Osteoblast (primary cell): ENCODE measurements at regions not wholly inside any gene's neighbourhood (a gene's known extent, or its start where the extent isn't known, plus 50 kb on each side); places are given as distances from the start of the nearest gene placed in this dataset.
A peak's percentile ranks its signal among the peaks of the same experiment; 100 is the strongest.

Experiments used
- DNase-seq: peaks from one replicate; pipeline ENCODE4 v3.0.0; 2011; ENCODE audit warnings: low spot score, mixed read lengths; ENCODE audit not compliant: insufficient read length; ENCODE audit errors: missing footprints
- H2AFZ ChIP-seq: 2 replicates; pipeline ENCODE4 v1.6.0; 2011; ENCODE audit warnings: mild to moderate bottlenecking, low read length
- H3K27ac ChIP-seq: 2 replicates; pipeline ENCODE4 v1.5.1; 2011; ENCODE audit warnings: mild to moderate bottlenecking, low read depth, low read length, moderate library complexity
- H3K27me3 ChIP-seq: 2 replicates; pipeline ENCODE4 v1.6.0; 2012; ENCODE audit warnings: mild to moderate bottlenecking, control low read depth, inconsistent platforms, low read length, moderate library complexity; ENCODE audit not compliant: insufficient read depth
- H3K36me3 ChIP-seq: 2 replicates; pipeline ENCODE4 v1.5.1; 2011; ENCODE audit warnings: mild to moderate bottlenecking, low read length, control low read depth, moderate library complexity; ENCODE audit not compliant: insufficient read depth
- H3K4me1 ChIP-seq: 2 replicates; pipeline ENCODE4 v1.5.1; 2011; ENCODE audit warnings: mild to moderate bottlenecking, low read length, control low read depth, moderate library complexity; ENCODE audit not compliant: insufficient read depth
- H3K4me2 ChIP-seq: 2 replicates; pipeline ENCODE4 v1.6.0; 2011; ENCODE audit warnings: mild to moderate bottlenecking, low read length; ENCODE audit not compliant: insufficient read depth
- H3K4me3 ChIP-seq: fragments of 200-600 bp; sonication (generic); 3 replicates; pipeline ENCODE4 v1.5.1; 2012; ENCODE audit warnings: mild to moderate bottlenecking, low read length, inconsistent platforms; ENCODE audit not compliant: insufficient read depth
- H3K79me2 ChIP-seq: 2 replicates; pipeline ENCODE4 v1.6.0; 2012; ENCODE audit warnings: mild to moderate bottlenecking, low read length, control low read depth, inconsistent platforms; ENCODE audit not compliant: insufficient read depth
- H3K9me3 ChIP-seq: 2 replicates; pipeline ENCODE4 v1.5.1; 2011; ENCODE audit warnings: low read depth, low read length, control low read depth
- H4K20me1 ChIP-seq: 2 replicates; pipeline ENCODE4 v1.6.0; 2012; ENCODE audit warnings: mild to moderate bottlenecking, low read length, control low read depth; ENCODE audit not compliant: insufficient read depth
- TF ChIP-seq, protein P1 (sequence below): IDR thresholded peaks from 2 replicates; pipeline ENCODE4 v1.5.1; 2011; ENCODE audit warnings: mild to moderate bottlenecking, low read depth, low read length, moderate library complexity; ENCODE audit errors: extremely low read depth

DNA sequence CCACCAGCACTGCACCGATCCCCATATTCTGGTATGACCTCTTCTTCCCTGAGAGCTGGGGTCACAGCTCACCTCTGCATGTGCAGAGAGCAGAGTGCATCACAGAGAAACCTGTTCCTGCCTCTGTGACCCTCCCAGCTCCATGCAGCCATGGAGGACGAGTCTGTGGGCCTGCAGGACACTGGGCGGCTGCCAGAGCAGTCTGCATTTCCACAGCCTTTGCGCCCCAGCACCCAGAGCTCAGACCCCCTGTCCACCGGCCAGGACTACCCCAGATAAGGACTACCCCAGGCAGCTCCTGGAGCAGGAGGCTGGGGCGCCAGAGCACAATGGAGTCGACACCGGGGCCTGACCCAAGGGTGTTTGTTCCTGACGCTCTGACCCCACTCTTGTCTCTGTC lies 308.1 kb upstream of the IRX1 start:
- H3K79me2 ChIP-seq: no peaks in the 10 kb centered on the region
- DNase-seq: no peak
- no peak overlapping the region for H3K4me3 ChIP-seq
- no peak overlapping the region for H2AFZ ChIP-seq
- H3K27me3 ChIP-seq: no peaks in the 10 kb centered on the region
- H3K4me1 ChIP-seq: no peaks in the 10 kb centered on the region
- no peak overlapping the region for H3K27ac ChIP-seq
- no peaks in the 10 kb centered on the region for H3K36me3 ChIP-seq
- TF ChIP-seq, protein P1, sequence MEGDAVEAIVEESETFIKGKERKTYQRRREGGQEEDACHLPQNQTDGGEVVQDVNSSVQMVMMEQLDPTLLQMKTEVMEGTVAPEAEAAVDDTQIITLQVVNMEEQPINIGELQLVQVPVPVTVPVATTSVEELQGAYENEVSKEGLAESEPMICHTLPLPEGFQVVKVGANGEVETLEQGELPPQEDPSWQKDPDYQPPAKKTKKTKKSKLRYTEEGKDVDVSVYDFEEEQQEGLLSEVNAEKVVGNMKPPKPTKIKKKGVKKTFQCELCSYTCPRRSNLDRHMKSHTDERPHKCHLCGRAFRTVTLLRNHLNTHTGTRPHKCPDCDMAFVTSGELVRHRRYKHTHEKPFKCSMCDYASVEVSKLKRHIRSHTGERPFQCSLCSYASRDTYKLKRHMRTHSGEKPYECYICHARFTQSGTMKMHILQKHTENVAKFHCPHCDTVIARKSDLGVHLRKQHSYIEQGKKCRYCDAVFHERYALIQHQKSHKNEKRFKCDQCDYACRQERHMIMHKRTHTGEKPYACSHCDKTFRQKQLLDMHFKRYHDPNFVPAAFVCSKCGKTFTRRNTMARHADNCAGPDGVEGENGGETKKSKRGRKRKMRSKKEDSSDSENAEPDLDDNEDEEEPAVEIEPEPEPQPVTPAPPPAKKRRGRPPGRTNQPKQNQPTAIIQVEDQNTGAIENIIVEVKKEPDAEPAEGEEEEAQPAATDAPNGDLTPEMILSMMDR: no peak
- no peaks in the 10 kb centered on the region for H3K9me3 ChIP-seq
- no peaks in the 10 kb centered on the region for H4K20me1 ChIP-seq
- no peak overlapping the region for H3K4me2 ChIP-seq

DNA sequence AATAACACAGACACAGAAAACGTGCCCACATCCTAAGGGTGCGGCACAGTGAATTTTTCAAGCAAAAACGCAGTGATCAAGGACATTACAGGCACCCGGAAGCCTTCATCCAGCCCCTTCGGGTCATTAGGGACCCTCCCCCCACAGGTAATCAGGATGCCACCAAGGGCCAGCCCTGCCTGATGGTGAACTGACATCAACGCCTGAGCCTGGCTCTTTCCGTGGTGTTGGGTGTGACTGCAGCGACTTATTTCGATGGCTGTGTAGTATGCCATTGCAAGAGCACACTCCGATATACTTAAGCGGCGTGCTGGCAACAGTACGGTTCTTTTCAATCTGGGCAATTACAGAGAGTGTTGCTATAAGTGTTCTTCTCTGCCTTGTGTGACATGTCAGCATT lies 310.0 kb upstream of the IRX1 start:
- DNase-seq: peak; percentile 70
- TF ChIP-seq, protein P1: no peak
- no peaks in the 10 kb centered on the region for H3K4me1 ChIP-seq
- H2AFZ ChIP-seq: no peak overlapping the region
- no peak overlapping the region for H3K4me2 ChIP-seq
- no peak overlapping the region for H3K4me3 ChIP-seq
- no peaks in the 10 kb centered on the region for H3K36me3 ChIP-seq
- H4K20me1 ChIP-seq: no peaks in the 10 kb centered on the region
- no peaks in the 10 kb centered on the region for H3K27me3 ChIP-seq
- no peaks in the 10 kb centered on the region for H3K9me3 ChIP-seq
- no peak overlapping the region for H3K27ac ChIP-seq
- H3K79me2 ChIP-seq: no peaks in the 10 kb centered on the region

- Histone ChIP-seq H3K27me3 (no peaks in the 10 kb centered on the region), H3K4me2 (no peak overlapping the region), H3K79me2 (no peaks in the 10 kb centered on the region), H3K36me3 (no peaks in the 10 kb centered on the region), H3K27ac (no peak overlapping the region), H3K9me3 (no peaks in the 10 kb centered on the region), H3K4me3 (no peak overlapping the region), H3K4me1 (no peaks in the 10 kb centered on the region), H2AFZ (no peak overlapping the region), H4K20me1 (no peaks in the 10 kb centered on the region)
- DNase-seq: no peak
- TF ChIP-seq, protein P1: no peak
Observed at GRCh38 chr5:3284506-3284905, 311.1 kb upstream of the IRX1 start.

- no peak for DNase-seq
- TF ChIP-seq, protein P1: no peak
- Histone ChIP-seq H3K9me3 (no peaks in the 10 kb centered on the region), H3K36me3 (no peaks in the 10 kb centered on the region), H3K4me3 (no peak overlapping the region), H3K4me1 (no peaks in the 10 kb centered on the region), H2AFZ (no peak overlapping the region), H4K20me1 (no peaks in the 10 kb centered on the region), H3K27me3 (no peaks in the 10 kb centered on the region), H3K79me2 (no peaks in the 10 kb centered on the region), H3K4me2 (no peak overlapping the region), H3K27ac (no peak overlapping the region)
Observed at GRCh38 chr5:3282841-3283240, 312.8 kb upstream of the IRX1 start.
